GM20000 (cell line): ENCODE measurements at regions not wholly inside any gene's neighbourhood (a gene's known extent, or its start where the extent isn't known, plus 50 kb on each side); places are given as distances from the start of the nearest gene placed in this dataset.

Experiments used
- DNase-seq: peaks from one replicate; pipeline ENCODE4 v3.0.0; 2012; ENCODE audit warnings: low spot score
- TF ChIP-seq, protein P1 (sequence below): IDR thresholded peaks from 2 replicates; pipeline ENCODE4 v1.5.1; 2012; ENCODE audit warnings: mild to moderate bottlenecking, control low read depth; ENCODE audit errors: extremely low read depth, missing control alignments

- no peak for DNase-seq
- TF ChIP-seq, protein P1, sequence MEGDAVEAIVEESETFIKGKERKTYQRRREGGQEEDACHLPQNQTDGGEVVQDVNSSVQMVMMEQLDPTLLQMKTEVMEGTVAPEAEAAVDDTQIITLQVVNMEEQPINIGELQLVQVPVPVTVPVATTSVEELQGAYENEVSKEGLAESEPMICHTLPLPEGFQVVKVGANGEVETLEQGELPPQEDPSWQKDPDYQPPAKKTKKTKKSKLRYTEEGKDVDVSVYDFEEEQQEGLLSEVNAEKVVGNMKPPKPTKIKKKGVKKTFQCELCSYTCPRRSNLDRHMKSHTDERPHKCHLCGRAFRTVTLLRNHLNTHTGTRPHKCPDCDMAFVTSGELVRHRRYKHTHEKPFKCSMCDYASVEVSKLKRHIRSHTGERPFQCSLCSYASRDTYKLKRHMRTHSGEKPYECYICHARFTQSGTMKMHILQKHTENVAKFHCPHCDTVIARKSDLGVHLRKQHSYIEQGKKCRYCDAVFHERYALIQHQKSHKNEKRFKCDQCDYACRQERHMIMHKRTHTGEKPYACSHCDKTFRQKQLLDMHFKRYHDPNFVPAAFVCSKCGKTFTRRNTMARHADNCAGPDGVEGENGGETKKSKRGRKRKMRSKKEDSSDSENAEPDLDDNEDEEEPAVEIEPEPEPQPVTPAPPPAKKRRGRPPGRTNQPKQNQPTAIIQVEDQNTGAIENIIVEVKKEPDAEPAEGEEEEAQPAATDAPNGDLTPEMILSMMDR = no peak
Measured at GRCh38 chr14:25843481-25844470, 754.1 kb downstream of the NOVA1 start.

GRCh38 chr14:25841226-25841625, 756.6 kb downstream of the NOVA1 start:
- TF ChIP-seq, protein P1 = no peak
- DNase-seq = no peak

- no peak for DNase-seq
- TF ChIP-seq, protein P1 = no peak
Measured at GRCh38 chr14:25837551-25837965, 760.3 kb downstream of the NOVA1 start.

DNA sequence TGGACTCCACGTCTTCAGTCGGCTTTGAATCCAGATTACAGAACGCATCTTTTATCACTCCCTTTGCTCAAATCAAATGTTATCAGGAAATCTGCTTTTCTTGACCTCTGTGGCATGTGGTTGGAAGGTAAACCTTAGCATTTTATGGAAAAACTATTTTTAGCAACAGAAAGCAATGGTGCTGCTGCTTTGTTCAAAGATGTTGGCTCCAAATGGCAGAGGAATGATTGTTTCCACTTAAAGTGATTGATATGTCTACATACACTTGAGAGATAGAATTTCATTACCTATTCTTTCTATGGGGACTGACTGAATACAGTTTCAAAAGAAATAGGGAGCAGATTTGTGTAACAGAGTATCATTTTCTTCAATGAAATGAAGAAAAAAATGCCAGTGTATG, 761.2 kb downstream of the NOVA1 start:
- no peak for DNase-seq
- TF ChIP-seq, protein P1 = no peak

DNA sequence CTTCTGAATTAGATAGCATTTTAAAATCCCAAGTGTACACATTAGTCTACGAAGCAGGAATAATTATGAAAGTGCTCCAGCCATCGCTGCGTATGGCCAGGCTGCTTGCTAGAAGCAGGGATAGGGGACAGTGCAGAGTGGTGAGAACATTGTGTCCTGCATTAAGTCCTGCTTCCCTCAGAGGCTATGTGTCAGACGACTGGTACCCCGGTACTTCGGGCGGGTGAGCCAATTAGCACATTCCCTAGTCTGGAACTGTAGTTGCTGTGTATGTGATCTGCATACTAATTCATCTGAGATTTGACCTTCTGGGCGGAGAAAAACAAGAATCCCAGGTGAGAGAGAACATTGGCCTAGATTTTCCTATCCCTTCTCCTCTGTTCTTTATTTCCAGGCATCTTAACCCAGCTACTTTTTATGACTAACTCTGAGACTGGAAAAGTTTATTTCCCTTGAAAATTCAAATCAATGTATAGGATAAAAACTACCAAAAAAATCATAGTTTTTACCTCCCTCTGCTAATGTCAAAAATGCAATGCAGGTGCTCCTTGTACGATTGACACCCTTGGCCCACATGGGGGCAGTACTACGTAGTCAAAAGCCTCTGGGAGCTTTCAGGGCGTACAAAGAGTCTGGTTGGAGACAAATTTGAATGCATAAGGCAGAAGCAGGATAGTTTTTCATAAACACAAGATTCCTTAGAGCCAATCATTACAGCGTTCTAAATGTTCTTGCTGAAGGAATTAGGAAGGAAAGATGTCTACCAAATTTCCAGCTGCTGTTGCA, 764.3 kb downstream of the NOVA1 start:
- TF ChIP-seq, protein P1 = peak; percentile 4
- DNase-seq = no peak

GRCh38 chr14:25832585-25832984, 765.2 kb downstream of the NOVA1 start:
- DNase-seq = no peak
- TF ChIP-seq, protein P1 = no peak

GRCh38 chr14:25828562-25828961, 769.3 kb downstream of the NOVA1 start:
- DNase-seq = no peak
- TF ChIP-seq, protein P1 = no peak
